ENCODE measurements at regions not wholly inside any gene's neighbourhood (a gene's known extent, or its start where the extent isn't known, plus 50 kb on each side); places are given as distances from the start of the nearest gene placed in this dataset.

DNA sequence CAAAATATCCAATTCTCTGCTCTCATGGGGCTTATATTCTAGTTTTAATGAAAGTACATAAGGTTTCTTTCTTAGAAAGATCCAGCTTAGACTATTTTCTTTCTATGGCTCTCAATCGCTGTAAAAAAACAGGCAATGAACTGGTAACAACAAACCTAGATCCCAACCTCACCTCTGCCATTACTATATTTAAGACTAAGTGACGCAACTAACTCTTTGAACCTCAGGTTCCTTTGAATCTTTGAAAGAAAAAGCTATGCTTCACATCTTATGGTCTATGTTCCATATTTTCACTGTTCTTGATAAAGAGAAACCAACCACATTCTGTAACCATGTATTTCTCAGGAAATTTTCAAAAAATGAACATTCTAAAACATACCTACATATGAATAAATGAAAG lies 88.5 kb downstream of the ELAPOR2 start:
- TF ChIP-seq CTCF (IDR thresholded peaks at IDR 0.05), result no peak
- Mint-ChIP-seq H3K36me3 (ENCODE audit: low read depth) (no peaks in the 10 kb centered on the region), H3K4me3 (no peak overlapping the region), H3K4me1 (ENCODE audit: low read depth) (no peaks in the 10 kb centered on the region), H3K27me3 (ENCODE audit: insufficient read depth) (no peaks in the 10 kb centered on the region), H3K9me3 (peaks cover 10% of the 10 kb centered on the region; the same call in 1 of the 2 replicates), H3K27ac (no peak overlapping the region)
- DNase-seq, result no peak

- no peak overlapping the region for H3K4me3 Mint-ChIP-seq
- no peak for TF ChIP-seq CTCF (IDR thresholded peaks at IDR 0.05)
- DNase-seq, result no peak
- no peak overlapping the region for H3K27ac Mint-ChIP-seq
- peaks cover 10% of the 10 kb centered on the region; the same call in 1 of the 2 replicates for H3K9me3 Mint-ChIP-seq
- no peaks in the 10 kb centered on the region for H3K36me3 Mint-ChIP-seq (ENCODE audit: low read depth)
- H3K27me3 Mint-ChIP-seq (ENCODE audit: insufficient read depth), result no peaks in the 10 kb centered on the region
- H3K4me1 Mint-ChIP-seq (ENCODE audit: low read depth), result no peaks in the 10 kb centered on the region
Observed at GRCh38 chr7:86970547-86970946, 88.9 kb downstream of the ELAPOR2 start.

DNA sequence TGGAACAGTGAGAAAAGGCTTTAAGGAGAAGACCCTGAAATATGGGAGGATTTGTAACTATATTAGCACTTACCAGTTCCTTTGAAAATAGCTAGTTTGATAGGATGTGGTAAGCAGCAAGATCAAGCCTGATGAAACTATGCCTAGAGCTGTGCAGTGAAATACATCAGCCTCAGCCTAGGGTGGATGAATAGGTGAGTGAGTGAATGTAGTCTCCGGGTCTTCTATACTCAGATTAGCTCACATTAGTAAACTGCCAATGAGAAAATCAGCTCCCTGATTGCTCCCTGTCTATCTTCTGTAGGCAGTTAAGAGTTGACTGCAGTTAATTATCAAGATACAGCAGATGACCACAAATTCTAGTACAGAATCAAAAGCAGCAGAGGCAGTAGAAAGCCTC lies 89.6 kb downstream of the ELAPOR2 start:
- no peak overlapping the region for H3K4me3 Mint-ChIP-seq
- no peaks in the 10 kb centered on the region for H3K4me1 Mint-ChIP-seq (ENCODE audit: low read depth)
- DNase-seq, result no peak
- H3K27me3 Mint-ChIP-seq (ENCODE audit: insufficient read depth), result no peaks in the 10 kb centered on the region; the same call in 1 of the 2 replicates
- no peak for TF ChIP-seq CTCF (IDR thresholded peaks at IDR 0.05)
- peaks cover 10% of the 10 kb centered on the region; the same call in 1 of the 2 replicates for H3K9me3 Mint-ChIP-seq
- H3K36me3 Mint-ChIP-seq (ENCODE audit: low read depth), result no peaks in the 10 kb centered on the region
- H3K27ac Mint-ChIP-seq, result no peak overlapping the region

DNA sequence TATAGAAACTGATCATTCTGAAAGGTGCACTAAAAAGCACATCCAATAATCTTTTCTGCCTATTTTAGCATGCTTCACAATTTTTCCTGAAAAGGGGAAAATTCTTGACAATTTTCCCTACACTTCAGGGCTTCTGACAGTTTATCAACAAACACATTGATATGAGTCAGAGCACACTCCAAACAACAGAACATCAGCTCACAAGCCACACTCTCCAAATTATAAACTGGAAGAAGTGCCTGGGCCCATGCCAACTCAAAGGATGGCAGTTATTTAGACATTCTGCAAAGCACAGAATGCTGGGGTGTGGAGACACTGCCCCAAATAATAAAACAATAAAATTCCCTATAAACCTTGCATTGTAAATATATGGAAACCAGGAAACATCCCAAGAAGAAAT lies 90.8 kb downstream of the ELAPOR2 start:
- TF ChIP-seq CTCF (IDR thresholded peaks at IDR 0.05), result no peak
- Mint-ChIP-seq H3K27ac (no peak overlapping the region), H3K9me3 (peaks cover 10% of the 10 kb centered on the region; the same call in 1 of the 2 replicates), H3K36me3 (ENCODE audit: low read depth) (no peaks in the 10 kb centered on the region), H3K4me3 (no peak overlapping the region), H3K4me1 (ENCODE audit: low read depth) (no peaks in the 10 kb centered on the region), H3K27me3 (ENCODE audit: insufficient read depth) (no peaks in the 10 kb centered on the region; the same call in 1 of the 2 replicates)
- DNase-seq, result no peak

- H3K4me1 Mint-ChIP-seq (ENCODE audit: low read depth), result no peaks in the 10 kb centered on the region
- no peak overlapping the region for H3K27ac Mint-ChIP-seq
- no peak for TF ChIP-seq CTCF (IDR thresholded peaks at IDR 0.05)
Observed at GRCh38 chr7:86966916-86967315, 92.5 kb downstream of the ELAPOR2 start.

DNA sequence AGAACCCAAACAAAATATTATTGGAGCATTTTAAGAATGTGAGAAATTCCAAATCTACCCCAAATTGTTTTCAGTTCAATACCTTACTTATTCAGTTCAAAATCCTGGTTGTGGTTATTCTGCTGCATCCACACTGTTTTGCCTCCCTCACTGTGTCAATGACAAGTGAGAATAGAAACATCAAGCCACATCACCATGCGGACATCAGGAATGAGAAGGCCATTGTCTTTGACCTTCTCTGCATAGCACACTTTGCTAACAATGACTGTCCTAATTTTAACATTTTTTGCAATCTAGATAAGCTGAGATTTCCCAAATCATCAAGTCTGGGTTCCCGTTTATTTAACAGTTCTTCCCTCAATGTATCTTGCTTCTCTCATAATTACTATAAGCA lies 93.7 kb downstream of the ELAPOR2 start:
- DNase-seq, result no peak
- Mint-ChIP-seq H3K27me3 (ENCODE audit: insufficient read depth) (no peaks in the 10 kb centered on the region; the same call in 1 of the 2 replicates), H3K4me1 (ENCODE audit: low read depth) (no peaks in the 10 kb centered on the region), H3K4me3 (no peak overlapping the region), H3K36me3 (ENCODE audit: low read depth) (no peaks in the 10 kb centered on the region), H3K27ac (no peak overlapping the region), H3K9me3 (peaks cover 4% of the 10 kb centered on the region; the same call in 1 of the 2 replicates)
- TF ChIP-seq CTCF (IDR thresholded peaks at IDR 0.05), result no peak

More at GRCh38 chr7:86966916-86967315, 92.5 kb downstream of the ELAPOR2 start:
- no peak for DNase-seq
- Mint-ChIP-seq H3K36me3 (ENCODE audit: low read depth) (no peaks in the 10 kb centered on the region), H3K9me3 (peaks cover 4% of the 10 kb centered on the region; the same call in 1 of the 2 replicates), H3K27me3 (ENCODE audit: insufficient read depth) (no peaks in the 10 kb centered on the region; the same call in 1 of the 2 replicates), H3K4me3 (no peak overlapping the region)

Data from HFFc6 (cell line).